ENCODE measurements at regions not wholly inside any gene's neighbourhood (a gene's known extent, or its start where the extent isn't known, plus 50 kb on each side); places are given as distances from the start of the nearest gene placed in this dataset.

- TF ChIP-seq CTCF (IDR thresholded peaks at IDR 0.05; ENCODE audit: low read depth, low read length) = no peak
- TF ChIP-seq, protein P1, sequence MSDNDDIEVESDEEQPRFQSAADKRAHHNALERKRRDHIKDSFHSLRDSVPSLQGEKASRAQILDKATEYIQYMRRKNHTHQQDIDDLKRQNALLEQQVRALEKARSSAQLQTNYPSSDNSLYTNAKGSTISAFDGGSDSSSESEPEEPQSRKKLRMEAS (IDR thresholded peaks at IDR 0.05; ENCODE audit: low read depth, low read length) = no peak
These were observed 220.6 kb upstream of the ARSJ start for GRCh38 chr4:114200026-114200425.
